ENCODE measurements at regions not wholly inside any gene's neighbourhood (a gene's known extent, or its start where the extent isn't known, plus 50 kb on each side); places are given as distances from the start of the nearest gene placed in this dataset.

GRCh38 chr12:85557850-85558249 lies 277.8 kb downstream of the ALX1 start:
- FAIRE-seq (no peak), DNase-seq (ENCODE audit: low read depth) (no peak)
- no peak for TF ChIP-seq CTCF (IDR thresholded peaks at IDR 0.05; ENCODE audit: insufficient read depth, low read length, severe bottlenecking)
- Histone ChIP-seq H3K4me3 (ENCODE audit: low read depth, low read length) (no peak overlapping the region), H3K36me3 (ENCODE audit: control insufficient read depth, insufficient read depth, low read length) (no peaks in the 10 kb centered on the region), H3K27me3 (ENCODE audit: control insufficient read depth, insufficient read depth, low read length) (no peaks in the 10 kb centered on the region)

DNA sequence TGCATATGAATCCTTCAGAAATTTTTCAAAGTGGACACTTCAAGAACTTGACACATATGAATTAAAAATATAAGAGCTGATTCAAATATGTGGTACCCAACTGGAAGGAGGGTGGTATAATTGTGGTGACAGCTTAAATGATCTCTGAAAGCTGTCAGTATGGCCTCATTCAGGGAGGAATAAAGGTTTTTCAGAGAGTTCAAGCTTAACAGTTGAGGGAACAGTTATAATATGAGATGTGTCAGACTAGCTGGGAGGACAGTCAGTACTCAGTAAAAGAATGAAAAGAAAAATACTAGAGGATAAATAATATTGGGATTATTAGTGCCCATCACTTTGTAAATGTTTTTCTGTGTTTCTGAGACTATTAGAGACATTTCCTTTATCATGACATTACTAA lies 277.5 kb downstream of the RASSF9 start:
- no peak overlapping the region for H3K4me3 ChIP-seq (ENCODE audit: low read depth, low read length)
- no peaks in the 10 kb centered on the region for H3K27me3 ChIP-seq (ENCODE audit: control insufficient read depth, insufficient read depth, low read length)
- FAIRE-seq (no peak), DNase-seq (ENCODE audit: low read depth) (no peak)
- H3K36me3 ChIP-seq (ENCODE audit: control insufficient read depth, insufficient read depth, low read length) = no peaks in the 10 kb centered on the region
- no peak for TF ChIP-seq CTCF (IDR thresholded peaks at IDR 0.05; ENCODE audit: insufficient read depth, low read length, severe bottlenecking)

DNA sequence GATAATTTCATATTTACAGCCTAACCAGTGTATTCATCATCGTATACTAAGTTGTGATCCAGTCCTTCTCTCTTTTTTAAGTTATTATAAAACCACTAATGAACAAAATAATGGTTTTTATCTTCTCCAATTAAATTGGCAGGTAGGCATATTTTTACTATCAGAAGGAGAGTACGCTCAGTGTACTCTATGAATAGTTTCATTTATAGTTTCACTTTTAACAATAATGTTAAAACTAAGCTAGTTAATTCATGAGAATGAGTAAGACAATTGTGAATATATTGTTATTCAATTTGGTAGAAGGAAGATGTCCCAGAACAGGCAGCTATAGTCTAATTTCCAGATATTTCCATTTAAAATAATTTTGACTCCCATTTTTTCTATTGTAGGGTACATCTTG lies 277.1 kb downstream of the RASSF9 start:
- TF ChIP-seq CTCF (IDR thresholded peaks at IDR 0.05; ENCODE audit: insufficient read depth, low read length, severe bottlenecking) = no peak
- no peak overlapping the region for H3K4me3 ChIP-seq (ENCODE audit: low read depth, low read length)
- H3K27me3 ChIP-seq (ENCODE audit: control insufficient read depth, insufficient read depth, low read length) = no peaks in the 10 kb centered on the region
- no peak for DNase-seq (ENCODE audit: low read depth)
- FAIRE-seq = no peak
- H3K36me3 ChIP-seq (ENCODE audit: control insufficient read depth, insufficient read depth, low read length) = no peaks in the 10 kb centered on the region

DNA sequence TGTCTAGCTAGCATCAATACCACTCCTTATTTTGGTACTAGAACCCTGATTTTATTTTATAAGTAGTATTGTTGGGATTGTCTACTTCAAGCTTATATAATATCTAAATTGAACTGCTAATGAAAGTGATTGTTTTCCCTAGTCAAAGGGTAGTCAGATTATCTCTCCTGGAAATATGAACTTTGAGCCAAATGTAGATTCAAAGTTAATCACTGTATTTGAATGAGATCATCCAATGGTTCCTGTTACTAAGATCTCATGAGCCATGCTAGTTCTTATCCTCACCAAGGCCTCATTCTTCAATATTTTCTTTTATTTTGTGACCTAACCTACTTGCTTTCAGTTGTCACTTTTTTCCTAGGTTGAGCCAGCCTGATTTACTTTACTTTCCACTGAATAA lies 276.7 kb downstream of the RASSF9 start:
- no peak for FAIRE-seq

DNA sequence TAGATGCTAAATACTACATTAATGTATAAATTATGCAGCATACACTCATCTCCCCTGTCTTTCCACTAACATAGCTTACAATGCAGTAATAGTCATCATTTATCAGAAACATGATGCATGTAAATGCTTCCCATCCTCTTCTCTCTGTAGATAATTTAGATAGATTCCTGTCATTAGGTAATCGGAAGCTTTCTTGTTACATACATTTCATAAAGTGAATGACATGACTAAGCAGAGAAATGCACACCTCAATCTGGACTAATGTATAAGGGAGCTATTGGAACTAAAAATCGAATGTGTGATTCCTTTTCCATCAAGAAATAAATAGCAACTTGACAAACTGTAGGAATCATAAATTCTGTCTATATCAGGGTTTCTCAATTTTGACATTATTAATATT lies 273.4 kb downstream of the RASSF9 start:
- no peaks in the 10 kb centered on the region for H3K27me3 ChIP-seq (ENCODE audit: control insufficient read depth, insufficient read depth, low read length)
- no peak overlapping the region for H3K4me3 ChIP-seq (ENCODE audit: low read depth, low read length)
- FAIRE-seq (no peak), DNase-seq (ENCODE audit: low read depth) (no peak)
- no peak for TF ChIP-seq CTCF (IDR thresholded peaks at IDR 0.05; ENCODE audit: insufficient read depth, low read length, severe bottlenecking)
- H3K36me3 ChIP-seq (ENCODE audit: control insufficient read depth, insufficient read depth, low read length) = no peaks in the 10 kb centered on the region

More for the DNA sequence above, 276.7 kb downstream of the RASSF9 start:
- DNase-seq (ENCODE audit: low read depth) = no peak
- no peaks in the 10 kb centered on the region for H3K27me3 ChIP-seq (ENCODE audit: control insufficient read depth, insufficient read depth, low read length)
- no peak overlapping the region for H3K4me3 ChIP-seq (ENCODE audit: low read depth, low read length)
- TF ChIP-seq CTCF (IDR thresholded peaks at IDR 0.05; ENCODE audit: insufficient read depth, low read length, severe bottlenecking) = no peak
- H3K36me3 ChIP-seq (ENCODE audit: control insufficient read depth, insufficient read depth, low read length) = no peaks in the 10 kb centered on the region

GRCh38 chr12:85564786-85565185 lies 271.4 kb downstream of the RASSF9 start:
- no peak for TF ChIP-seq CTCF (IDR thresholded peaks at IDR 0.05; ENCODE audit: insufficient read depth, low read length, severe bottlenecking)
- no peaks in the 10 kb centered on the region for H3K27me3 ChIP-seq (ENCODE audit: control insufficient read depth, insufficient read depth, low read length)
- DNase-seq (ENCODE audit: low read depth) = no peak
- no peaks in the 10 kb centered on the region for H3K36me3 ChIP-seq (ENCODE audit: control insufficient read depth, insufficient read depth, low read length)
- FAIRE-seq = no peak
- H3K4me3 ChIP-seq (ENCODE audit: low read depth, low read length) = no peak overlapping the region

Data from bronchial epithelial cell (primary cell).